ENCODE measurements at regions not wholly inside any gene's neighbourhood (a gene's known extent, or its start where the extent isn't known, plus 50 kb on each side); places are given as distances from the start of the nearest gene placed in this dataset.

DNA sequence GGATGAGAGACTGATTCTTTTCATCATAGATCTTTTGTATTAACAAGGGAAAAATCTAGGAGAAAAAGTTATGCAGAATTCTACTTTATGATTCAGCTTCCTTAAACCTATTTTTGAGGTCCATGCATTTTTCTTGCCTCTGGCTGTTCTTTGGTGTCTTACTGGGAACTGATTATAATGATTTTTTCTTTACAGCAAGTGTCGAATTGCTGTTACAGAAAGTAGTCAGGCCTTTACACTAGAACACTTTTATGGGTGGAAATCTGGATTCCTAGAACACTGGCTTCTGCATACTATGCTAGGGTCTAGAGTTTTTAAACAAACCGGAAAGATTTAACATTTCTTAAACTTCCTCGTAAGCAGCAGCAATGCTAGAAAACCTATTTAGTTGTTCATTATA lies 302.6 kb downstream of the NUP35 start:
- Mint-ChIP-seq H3K9me3 (ENCODE audit: low read depth) (peaks cover 10% of the 10 kb centered on the region), H3K4me1 (ENCODE audit: low read depth) (no peaks in the 10 kb centered on the region), H3K36me3 (ENCODE audit: insufficient read depth) (no peaks in the 10 kb centered on the region), H3K27me3 (no peaks in the 10 kb centered on the region), H3K27ac (no peak overlapping the region), H3K4me3 (ENCODE audit: low read depth) (no peak overlapping the region)
- no peak for DNase-seq (ENCODE audit: low spot score, unreplicated experiment)
- no peak for TF ChIP-seq CTCF (IDR thresholded peaks at IDR 0.05; ENCODE audit: unreplicated experiment)

GRCh38 chr2:183427558-183427957 lies 303.3 kb downstream of the NUP35 start:
- H3K27me3 Mint-ChIP-seq, result no peaks in the 10 kb centered on the region
- no peaks in the 10 kb centered on the region for H3K4me1 Mint-ChIP-seq (ENCODE audit: low read depth)
- H3K4me3 Mint-ChIP-seq (ENCODE audit: low read depth), result no peak overlapping the region
- no peak for DNase-seq (ENCODE audit: low spot score, unreplicated experiment)
- H3K36me3 Mint-ChIP-seq (ENCODE audit: insufficient read depth), result no peaks in the 10 kb centered on the region
- H3K27ac Mint-ChIP-seq, result no peak overlapping the region
- no peak for TF ChIP-seq CTCF (IDR thresholded peaks at IDR 0.05; ENCODE audit: unreplicated experiment)
- peaks cover 10% of the 10 kb centered on the region for H3K9me3 Mint-ChIP-seq (ENCODE audit: low read depth)

DNA sequence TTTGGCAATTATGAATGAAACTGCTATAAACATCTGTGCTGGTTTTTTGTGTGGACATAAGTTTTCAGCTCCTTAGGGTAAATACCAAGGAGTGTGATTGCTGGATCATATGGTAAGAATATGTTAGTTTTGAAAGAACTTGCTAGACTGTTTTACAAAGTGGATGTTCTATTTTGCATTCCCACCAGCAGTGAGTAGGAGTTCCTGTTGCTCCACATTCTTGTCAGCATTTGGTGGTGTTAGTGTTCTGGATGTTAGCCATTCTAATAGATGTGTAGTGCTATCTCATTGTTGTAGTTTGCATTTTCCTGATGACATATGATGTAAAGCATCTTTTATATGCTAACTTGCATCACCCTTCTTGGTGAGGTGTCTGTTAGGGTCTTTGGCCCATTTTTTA lies 304.6 kb downstream of the NUP35 start:
- Mint-ChIP-seq H3K4me1 (ENCODE audit: low read depth) (no peaks in the 10 kb centered on the region), H3K4me3 (ENCODE audit: low read depth) (no peak overlapping the region)
- no peak for TF ChIP-seq CTCF (IDR thresholded peaks at IDR 0.05; ENCODE audit: unreplicated experiment)

GRCh38 chr2:183438541-183438940 lies 314.3 kb downstream of the NUP35 start:
- no peak overlapping the region for H3K4me3 Mint-ChIP-seq (ENCODE audit: low read depth)
- no peak for TF ChIP-seq CTCF (IDR thresholded peaks at IDR 0.05; ENCODE audit: unreplicated experiment)
- no peak for DNase-seq (ENCODE audit: low spot score, unreplicated experiment)
- no peaks in the 10 kb centered on the region for H3K9me3 Mint-ChIP-seq (ENCODE audit: low read depth)
- no peaks in the 10 kb centered on the region for H3K36me3 Mint-ChIP-seq (ENCODE audit: insufficient read depth)
- H3K27ac Mint-ChIP-seq, result no peak overlapping the region
- peaks cover 4% of the 10 kb centered on the region for H3K4me1 Mint-ChIP-seq (ENCODE audit: low read depth)
- no peaks in the 10 kb centered on the region for H3K27me3 Mint-ChIP-seq

More for the DNA sequence above, 304.6 kb downstream of the NUP35 start:
- no peak for DNase-seq (ENCODE audit: low spot score, unreplicated experiment)
- no peaks in the 10 kb centered on the region for H3K27me3 Mint-ChIP-seq
- no peaks in the 10 kb centered on the region for H3K36me3 Mint-ChIP-seq (ENCODE audit: insufficient read depth)
- no peak overlapping the region for H3K27ac Mint-ChIP-seq
- H3K9me3 Mint-ChIP-seq (ENCODE audit: low read depth), result peaks cover 10% of the 10 kb centered on the region

GRCh38 chr2:183455056-183455455 lies 330.8 kb downstream of the NUP35 start:
- Mint-ChIP-seq H3K4me3 (ENCODE audit: low read depth) (no peak overlapping the region), H3K36me3 (ENCODE audit: insufficient read depth) (peaks cover 2% of the 10 kb centered on the region), H3K9me3 (ENCODE audit: low read depth) (peaks cover 3% of the 10 kb centered on the region), H3K27me3 (no peaks in the 10 kb centered on the region), H3K4me1 (ENCODE audit: low read depth) (no peaks in the 10 kb centered on the region), H3K27ac (no peak overlapping the region)
- TF ChIP-seq CTCF (IDR thresholded peaks at IDR 0.05; ENCODE audit: unreplicated experiment), result no peak
- no peak for DNase-seq (ENCODE audit: low spot score, unreplicated experiment)

All from progenitor cell of endocrine pancreas (in vitro differentiated cells).